Neural progenitor cell (in vitro differentiated cells): ENCODE measurements at regions not wholly inside any gene's neighbourhood (a gene's known extent, or its start where the extent isn't known, plus 50 kb on each side); places are given as distances from the start of the nearest gene placed in this dataset.
"Not testable (repeated sequence)": the region's sequence is repeated elsewhere in the genome, so short reads cannot be mapped to it uniquely, and the experiment has no call there.

Source experiments
- DNase-seq: peaks from one replicate; pipeline ENCODE4 v3.0.0-alpha.2; 2016; ENCODE audit warnings: low spot score
- H2AFZ ChIP-seq: fragments of 200-600 bp; sonication (generic); replicated peaks from 2 replicates; pipeline ENCODE4 v1.6.1; 2016; ENCODE audit warnings: antibody characterized with exemption
- H3F3A ChIP-seq: fragments of 200-600 bp; sonication (generic); 2 replicates; pipeline ENCODE4 v1.6.1; 2016; ENCODE audit warnings: antibody characterized with exemption, low read depth
- H3K27ac ChIP-seq: fragments of 200-600 bp; sonication (generic); 2 replicates; pipeline ENCODE4 v1.5.1; 2016; ENCODE audit warnings: mild to moderate bottlenecking
- H3K27me3 ChIP-seq: fragments of 200-600 bp; sonication (generic); 2 replicates; pipeline ENCODE4 v1.6.1; 2016; ENCODE audit warnings: mild to moderate bottlenecking, moderate library complexity
- H3K36me3 ChIP-seq: fragments of 200-600 bp; sonication (generic); 2 replicates; pipeline ENCODE4 v1.5.1; 2016
- H3K4me1 ChIP-seq: fragments of 200-600 bp; sonication (generic); 2 replicates; pipeline ENCODE4 v1.6.1; 2016; ENCODE audit warnings: mixed run types
- H3K4me2 ChIP-seq: fragments of 200-600 bp; sonication (generic); 2 replicates; pipeline ENCODE4 v1.6.1; 2016
- H3K4me3 ChIP-seq: fragments of 200-600 bp; sonication (generic); 2 replicates; pipeline ENCODE4 v1.5.1; 2016
- H3K79me2 ChIP-seq: fragments of 200-600 bp; sonication (generic); 2 replicates; pipeline ENCODE4 v1.6.1; 2016; ENCODE audit warnings: low read depth
- H3K9ac ChIP-seq: fragments of 200-600 bp; sonication (generic); 2 replicates; pipeline ENCODE4 v1.6.1; 2016
- H3K9me3 ChIP-seq: fragments of 200-600 bp; sonication (generic); 2 replicates; pipeline ENCODE4 v1.5.1; 2016; ENCODE audit warnings: low read depth
- H4K20me1 ChIP-seq: fragments of 200-600 bp; sonication (generic); 2 replicates; pipeline ENCODE4 v1.6.1; 2016; ENCODE audit warnings: low read depth
- H3K27ac Mint-ChIP-seq: 3 replicates; pipeline ENCODE4 v1.8.0; 2021; ENCODE audit warnings: mixed read lengths
- H3K27me3 Mint-ChIP-seq: 2 replicates; pipeline ENCODE4 v1.8.0; 2022; ENCODE audit warnings: low read depth, mild to moderate bottlenecking, inconsistent platforms, moderate library complexity, mixed read lengths; ENCODE audit not compliant: insufficient read depth
- H3K36me3 Mint-ChIP-seq: 3 replicates; pipeline ENCODE4 v1.8.0; 2021; ENCODE audit warnings: mixed read lengths
- H3K4me1 Mint-ChIP-seq: 3 replicates; pipeline ENCODE4 v1.8.0; 2021; ENCODE audit warnings: mixed read lengths
- H3K4me3 Mint-ChIP-seq: 3 replicates; pipeline ENCODE4 v1.8.0; 2021; ENCODE audit warnings: mild to moderate bottlenecking, moderate library complexity, mixed read lengths
- H3K9me3 Mint-ChIP-seq: 3 replicates; pipeline ENCODE4 v1.8.0; 2020; ENCODE audit warnings: mixed read lengths
- CTCF ChIP-seq: fragments of 200-600 bp; sonication (generic); IDR thresholded peaks from 2 replicates; pipeline ENCODE4 v1.5.1; 2017; ENCODE audit warnings: antibody characterized with exemption, mild to moderate bottlenecking
- EZH2 ChIP-seq: fragments of 200-600 bp; sonication (generic); IDR thresholded peaks from 2 replicates; pipeline ENCODE4 v1.6.1; 2017; ENCODE audit warnings: antibody characterized with exemption, mild to moderate bottlenecking, moderate library complexity
- EZH2phosphoT487 ChIP-seq: fragments of 200-600 bp; sonication (generic); IDR thresholded peaks from 2 replicates; pipeline ENCODE4 v1.6.1; 2017; ENCODE audit warnings: antibody characterized with exemption

GRCh38 chr4:19557161-19557560, 694.5 kb upstream of the SLIT2 start:
- no peak overlapping the region for H2AFZ ChIP-seq
- TF ChIP-seq EZH2: no peak
- no peak for TF ChIP-seq EZH2phosphoT487
- no peak for TF ChIP-seq CTCF
- no peaks in the 10 kb centered on the region for H3K36me3 Mint-ChIP-seq
- no peaks in the 10 kb centered on the region for H3K36me3 ChIP-seq
- DNase-seq: no peak
- no peaks in the 10 kb centered on the region for H3K9me3 ChIP-seq
- H3K27me3 ChIP-seq: no peaks in the 10 kb centered on the region
- H3K4me1 Mint-ChIP-seq: peaks cover 15% of the 10 kb centered on the region
- no peak overlapping the region for H3K9ac ChIP-seq
- no peak overlapping the region for H3K27ac Mint-ChIP-seq
- H3K4me3 Mint-ChIP-seq: no peak overlapping the region
- no peak overlapping the region for H3K4me2 ChIP-seq
- H3K4me3 ChIP-seq: no peak overlapping the region
- peaks cover 8% of the 10 kb centered on the region for H3K9me3 Mint-ChIP-seq
- H3K4me1 ChIP-seq: no peaks in the 10 kb centered on the region
- H3K27me3 Mint-ChIP-seq: no peaks in the 10 kb centered on the region
- no peaks in the 10 kb centered on the region for H4K20me1 ChIP-seq
- no peaks in the 10 kb centered on the region for H3F3A ChIP-seq
- H3K27ac ChIP-seq: no peak overlapping the region
- no peaks in the 10 kb centered on the region for H3K79me2 ChIP-seq

- H3K4me3 ChIP-seq, H3K27me3 ChIP-seq, H3K79me2 ChIP-seq, H3K4me3 Mint-ChIP-seq, H3K27me3 Mint-ChIP-seq, H3K27ac ChIP-seq, H3K36me3 Mint-ChIP-seq, H3K9ac ChIP-seq, H3K4me1 ChIP-seq, H3K9me3 ChIP-seq, H4K20me1 ChIP-seq, H3K36me3 ChIP-seq, H2AFZ ChIP-seq, H3F3A ChIP-seq, H3K27ac Mint-ChIP-seq, DNase-seq, H3K4me2 ChIP-seq, H3K9me3 Mint-ChIP-seq: not testable (repeated sequence)
- peaks cover 15% of the 10 kb centered on the region for H3K4me1 Mint-ChIP-seq
Observed at GRCh38 chr4:19556276-19556675, 695.4 kb upstream of the SLIT2 start.

GRCh38 chr4:19547463-19547862, 704.2 kb upstream of the SLIT2 start:
- no peak for DNase-seq
- H3K4me3 ChIP-seq: no peak overlapping the region
- H3K9ac ChIP-seq: no peak overlapping the region
- H3K27ac ChIP-seq: no peak overlapping the region
- no peaks in the 10 kb centered on the region for H4K20me1 ChIP-seq
- H3K4me1 Mint-ChIP-seq: no peaks in the 10 kb centered on the region
- H3K79me2 ChIP-seq: no peaks in the 10 kb centered on the region
- H3K9me3 Mint-ChIP-seq: no peaks in the 10 kb centered on the region
- no peaks in the 10 kb centered on the region for H3K4me1 ChIP-seq
- no peaks in the 10 kb centered on the region for H3K36me3 ChIP-seq
- H3F3A ChIP-seq: no peaks in the 10 kb centered on the region
- no peak overlapping the region for H3K27ac Mint-ChIP-seq
- H3K27me3 Mint-ChIP-seq: no peaks in the 10 kb centered on the region
- H3K9me3 ChIP-seq: no peaks in the 10 kb centered on the region
- no peaks in the 10 kb centered on the region for H3K36me3 Mint-ChIP-seq
- TF ChIP-seq EZH2 (no peak), CTCF (no peak), EZH2phosphoT487 (no peak)
- no peak overlapping the region for H3K4me2 ChIP-seq
- no peak overlapping the region for H2AFZ ChIP-seq
- H3K27me3 ChIP-seq: no peaks in the 10 kb centered on the region
- no peak overlapping the region for H3K4me3 Mint-ChIP-seq

- Histone ChIP-seq H3K36me3 (no peaks in the 10 kb centered on the region), H3F3A (no peaks in the 10 kb centered on the region), H3K9ac (no peak overlapping the region), H3K79me2 (no peaks in the 10 kb centered on the region), H4K20me1 (no peaks in the 10 kb centered on the region), H3K4me1 (no peaks in the 10 kb centered on the region), H3K27me3 (no peaks in the 10 kb centered on the region), H3K4me2 (no peak overlapping the region), H3K9me3 (no peaks in the 10 kb centered on the region), H3K4me3 (no peak overlapping the region), H2AFZ (no peak overlapping the region), H3K27ac (no peak overlapping the region)
- DNase-seq: no peak
- no peak overlapping the region for H3K4me3 Mint-ChIP-seq
- no peaks in the 10 kb centered on the region for H3K36me3 Mint-ChIP-seq
- no peak for TF ChIP-seq EZH2
- TF ChIP-seq CTCF: no peak
- TF ChIP-seq EZH2phosphoT487: no peak
- H3K4me1 Mint-ChIP-seq: no peaks in the 10 kb centered on the region
- H3K27me3 Mint-ChIP-seq: no peaks in the 10 kb centered on the region
- H3K9me3 Mint-ChIP-seq: no peaks in the 10 kb centered on the region
- H3K27ac Mint-ChIP-seq: no peak overlapping the region
Observed at GRCh38 chr4:19544446-19545125, 707.1 kb upstream of the SLIT2 start.
